SK-N-SH (cell line): ENCODE measurements at regions not wholly inside any gene's neighbourhood (a gene's known extent, or its start where the extent isn't known, plus 50 kb on each side); places are given as distances from the start of the nearest gene placed in this dataset.

Source experiments
- CTCF ChIA-PET: fragments of 300-600, 350-600 bp; formaldehyde crosslinking; extraction: SDS; loops from one replicate; lab custom pipeline; 2021; lab: Yijun Ruan, JAX
- POLR2A ChIA-PET: fragments of 350-600 bp; sonication (Branson Sonifier 250); formaldehyde crosslinking; extraction: SDS; loops from one replicate; lab custom pipeline; 2020; ENCODE audit warnings: antibody characterized with exemption, inconsistent platforms; lab: Yijun Ruan, JAX
- DNase-seq: peaks from one replicate; pipeline ENCODE4 v3.0.0; 2012
- H2AFZ ChIP-seq: fragments of 200-600 bp; sonication (generic); 2 replicates; pipeline ENCODE4 v1.8.1; 2016; ENCODE audit warnings: antibody characterized with exemption, mild to moderate bottlenecking, low read depth
- H3F3A ChIP-seq: fragments of 200-600 bp; sonication (generic); replicated peaks from 2 replicates; pipeline ENCODE3; 2016; ENCODE audit warnings: antibody characterized with exemption, mild to moderate bottlenecking; ENCODE audit not compliant: insufficient read depth
- H3K27ac ChIP-seq, 2 experiments: fragments of 200-500 bp in 1 of 2; fragments of 200-600 bp in 1 of 2; sonication (Bioruptor generic) in 1 of 2; sonication (generic), shearing (Covaris generic) in 1 of 2; 2 replicates each; pipeline versions ENCODE4 v1.5.1 to v1.6.1; 2014 to 2016; ENCODE audit warnings: low read depth in 2 of 2, inconsistent platforms in 1 of 2, low read length in 1 of 2, mild to moderate bottlenecking in 1 of 2, mixed read lengths in 1 of 2
- H3K27me3 ChIP-seq: fragments of 200-600 bp; sonication (generic), shearing (Covaris generic); 2 replicates; pipeline ENCODE4 v1.6.1; 2016; ENCODE audit warnings: mixed run types; ENCODE audit not compliant: insufficient read depth
- H3K36me3 ChIP-seq, 2 experiments: fragments of 200-500 bp in 1 of 2; fragments of 200-600 bp in 1 of 2; sonication (Bioruptor generic) in 1 of 2; sonication (generic) in 1 of 2; replicated peaks in 1 of 2; 2 replicates each; pipeline versions ENCODE3 to v1.5.1; 2014 to 2016; ENCODE audit warnings: low read length in 1 of 2, mild to moderate bottlenecking in 1 of 2; ENCODE audit not compliant: insufficient read depth in 2 of 2, control insufficient read depth in 1 of 2
- H3K4me1 ChIP-seq, 2 experiments: fragments of 200-500 bp in 1 of 2; fragments of 200-600 bp in 1 of 2; sonication (Bioruptor generic) in 1 of 2; sonication (generic), shearing (Covaris generic) in 1 of 2; 2 replicates each; pipeline versions ENCODE4 v1.5.1 to v1.6.1; 2014 to 2016; ENCODE audit warnings: low read depth in 1 of 2, low read length in 1 of 2, mixed run types in 1 of 2; ENCODE audit not compliant: insufficient read depth in 2 of 2, control insufficient read depth in 1 of 2
- H3K4me2 ChIP-seq: fragments of 200-600 bp; sonication (generic), shearing (Covaris generic); 2 replicates; pipeline ENCODE4 v1.6.1; 2017; ENCODE audit warnings: mixed run types
- H3K4me3 ChIP-seq, 2 experiments: fragments of 200-500 bp in 1 of 2; fragments of 200-600 bp in 1 of 2; sonication (Bioruptor generic) in 1 of 2; sonication (generic), shearing (Covaris generic) in 1 of 2; 2 replicates each; pipeline versions ENCODE4 v1.5.1 to v1.8.1; 2014 to 2016; ENCODE audit warnings: low read depth in 2 of 2, inconsistent platforms in 1 of 2, low read length in 1 of 2, mild to moderate bottlenecking in 1 of 2, mixed read lengths in 1 of 2, moderate library complexity in 1 of 2
- H3K79me2 ChIP-seq: fragments of 200-600 bp; sonication (generic); 2 replicates; pipeline ENCODE4 v1.8.1; 2017; ENCODE audit warnings: mild to moderate bottlenecking; ENCODE audit not compliant: insufficient read depth
- H3K9ac ChIP-seq: fragments of 200-600 bp; sonication (generic); 2 replicates; pipeline ENCODE4 v1.6.1; 2017; ENCODE audit warnings: mixed run types
- H3K9me2 ChIP-seq: fragments of 200-600 bp; sonication (generic); 2 replicates; pipeline ENCODE4 v1.6.1; 2017; ENCODE audit warnings: mixed run types
- H3K9me3 ChIP-seq: fragments of 200-600 bp; sonication (generic); 2 replicates; pipeline ENCODE4 v1.6.1; 2017; ENCODE audit warnings: mixed run types, mild to moderate bottlenecking, moderate library complexity
- H4K20me1 ChIP-seq: fragments of 200-600 bp; sonication (generic); 2 replicates; pipeline ENCODE4 v1.6.1; 2017; ENCODE audit warnings: mild to moderate bottlenecking, mixed run types; ENCODE audit not compliant: insufficient read depth
- ELF1 ChIP-seq: IDR thresholded peaks from 2 replicates; pipeline ENCODE4 v1.4.0; 2012
- EP300 ChIP-seq, 2 experiments: IDR thresholded peaks; 2 replicates each; pipeline versions ENCODE4 v1.4.0 to v1.6.1; 2012; ENCODE audit warnings: borderline replicate concordance in 1 of 2, low read depth in 1 of 2, low read length in 1 of 2
- FOSL2 ChIP-seq: IDR thresholded peaks from 2 replicates; pipeline ENCODE4 v1.4.0; 2012; ENCODE audit warnings: low read depth, mild to moderate bottlenecking, moderate library complexity, borderline replicate concordance
- FOXM1 ChIP-seq: IDR thresholded peaks from 2 replicates; pipeline ENCODE4 v1.4.0; 2012; ENCODE audit warnings: low read depth, mild to moderate bottlenecking
- GABPA ChIP-seq: IDR thresholded peaks from 2 replicates; pipeline ENCODE4 v1.4.0; 2012; ENCODE audit warnings: low read depth, mild to moderate bottlenecking
- GATA2 ChIP-seq: sonication (generic); formaldehyde crosslinking; IDR thresholded peaks from 2 replicates; pipeline ENCODE4 v1.5.0; 2020; ENCODE audit warnings: mild to moderate bottlenecking, missing genetic modification reagents
- JUND ChIP-seq: IDR thresholded peaks from 2 replicates; pipeline ENCODE4 v1.4.0; 2012
- MEF2A ChIP-seq: IDR thresholded peaks from 2 replicates; pipeline ENCODE4 v1.4.0; 2012; ENCODE audit warnings: low read depth, borderline replicate concordance
- NFIC ChIP-seq: IDR thresholded peaks from 2 replicates; pipeline ENCODE4 v1.4.0; 2012; ENCODE audit warnings: borderline replicate concordance
- RAD21 ChIP-seq: IDR thresholded peaks from 2 replicates; pipeline ENCODE4 v1.6.1; 2012; ENCODE audit warnings: mild to moderate bottlenecking, low read length
- RCOR1 ChIP-seq: fragments of 150-350 bp; IDR thresholded peaks from 2 replicates; pipeline ENCODE4 v1.6.1; 2017; ENCODE audit warnings: antibody characterized with exemption, low read length
- REST ChIP-seq: IDR thresholded peaks from 2 replicates; pipeline ENCODE4 v1.6.1; 2012; ENCODE audit warnings: mild to moderate bottlenecking, low read depth, low read length, moderate library complexity
- RXRA ChIP-seq: IDR thresholded peaks from 2 replicates; pipeline ENCODE4 v1.4.0; 2012; ENCODE audit warnings: low read depth, mild to moderate bottlenecking, borderline replicate concordance
- SIN3A ChIP-seq: IDR thresholded peaks from 2 replicates; pipeline ENCODE4 v1.6.1; 2012; ENCODE audit warnings: low read depth, mild to moderate bottlenecking, low read length, moderate library complexity, borderline replicate concordance
- SMC3 ChIP-seq: IDR thresholded peaks from 2 replicates; pipeline ENCODE4 v1.6.1; 2012; ENCODE audit warnings: low read depth, low read length, improper control_type of control experiment
- TEAD4 ChIP-seq: IDR thresholded peaks from 2 replicates; pipeline ENCODE4 v1.4.0; 2012; ENCODE audit warnings: mild to moderate bottlenecking, borderline replicate concordance; ENCODE audit not compliant: insufficient read depth
- YY1 ChIP-seq: IDR thresholded peaks from 2 replicates; pipeline ENCODE4 v1.4.0; 2012; ENCODE audit warnings: low read depth, mild to moderate bottlenecking
- ZBTB33 ChIP-seq: IDR thresholded peaks from 2 replicates; pipeline ENCODE4 v1.4.0; 2012; ENCODE audit warnings: low read depth, borderline replicate concordance
- WGBS: methylation state at CpG from one replicate; pipeline ENCODE4 v1.1.6; 2017; ENCODE audit warnings: low lambda C conversion rate; 5-methylcytosine and 5-hydroxymethylcytosine counted together
- TF ChIP-seq, protein P1 (sequence below): IDR thresholded peaks from 2 replicates; pipeline ENCODE4 v1.4.0; 2012; ENCODE audit warnings: low read depth, borderline replicate concordance
- TF ChIP-seq, protein P2 (sequence below): IDR thresholded peaks from 2 replicates; pipeline ENCODE4; 2012

DNA sequence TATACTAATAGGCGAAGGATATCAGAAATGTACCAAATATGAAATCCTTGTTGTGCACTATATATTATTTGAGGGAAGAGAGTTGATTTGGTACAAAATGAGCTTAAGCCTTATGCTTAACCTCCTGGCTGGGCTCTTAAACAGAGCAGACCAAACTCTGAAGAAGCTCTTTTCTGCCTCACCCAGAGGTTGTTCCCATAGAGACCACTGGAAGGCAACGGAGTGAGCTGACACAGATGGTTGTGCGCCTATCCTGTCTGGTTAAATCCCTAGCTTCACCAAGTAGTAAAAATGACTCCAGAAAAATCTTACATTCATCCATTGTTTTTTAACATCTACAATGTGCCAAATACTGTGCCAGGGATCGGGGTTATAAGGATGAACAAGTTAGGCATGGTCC is 55.9 kb upstream of the NOL4 start:
- TF ChIP-seq TEAD4 = no peak
- TF ChIP-seq ELF1 = no peak
- TF ChIP-seq REST = no peak
- no peak for TF ChIP-seq RXRA
- TF ChIP-seq GABPA = no peak
- TF ChIP-seq, protein P1, sequence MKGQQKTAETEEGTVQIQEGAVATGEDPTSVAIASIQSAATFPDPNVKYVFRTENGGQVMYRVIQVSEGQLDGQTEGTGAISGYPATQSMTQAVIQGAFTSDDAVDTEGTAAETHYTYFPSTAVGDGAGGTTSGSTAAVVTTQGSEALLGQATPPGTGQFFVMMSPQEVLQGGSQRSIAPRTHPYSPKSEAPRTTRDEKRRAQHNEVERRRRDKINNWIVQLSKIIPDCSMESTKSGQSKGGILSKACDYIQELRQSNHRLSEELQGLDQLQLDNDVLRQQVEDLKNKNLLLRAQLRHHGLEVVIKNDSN = no peak
- TF ChIP-seq FOXM1 = no peak
- TF ChIP-seq FOSL2 = no peak
- TF ChIP-seq SIN3A = no peak
- no peak for TF ChIP-seq JUND
- TF ChIP-seq EP300 (IDR thresholded peaks at IDR 0.05; ENCODE audit: borderline replicate concordance in 1 of 2, low read depth in 1 of 2, low read length in 1 of 2) = no peak
- TF ChIP-seq GATA2 (CRISPR knock-in tag) = no peak
- no peak for TF ChIP-seq RAD21
- TF ChIP-seq NFIC = no peak
- TF ChIP-seq, protein P2, sequence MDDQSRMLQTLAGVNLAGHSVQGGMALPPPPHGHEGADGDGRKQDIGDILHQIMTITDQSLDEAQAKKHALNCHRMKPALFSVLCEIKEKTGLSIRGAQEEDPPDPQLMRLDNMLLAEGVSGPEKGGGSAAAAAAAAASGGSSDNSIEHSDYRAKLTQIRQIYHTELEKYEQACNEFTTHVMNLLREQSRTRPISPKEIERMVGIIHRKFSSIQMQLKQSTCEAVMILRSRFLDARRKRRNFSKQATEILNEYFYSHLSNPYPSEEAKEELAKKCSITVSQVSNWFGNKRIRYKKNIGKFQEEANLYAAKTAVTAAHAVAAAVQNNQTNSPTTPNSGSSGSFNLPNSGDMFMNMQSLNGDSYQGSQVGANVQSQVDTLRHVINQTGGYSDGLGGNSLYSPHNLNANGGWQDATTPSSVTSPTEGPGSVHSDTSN = no peak
- TF ChIP-seq SMC3 = no peak
- TF ChIP-seq MEF2A = no peak
- TF ChIP-seq RCOR1 = no peak
- no peak for TF ChIP-seq ZBTB33
- TF ChIP-seq YY1 = no peak
- TF ChIP-seq, all 33 proteins: peak for 0
- no peak overlapping the region for H2AFZ ChIP-seq
- H3K27me3 ChIP-seq = no peaks in the 10 kb centered on the region
- peaks cover 0 to 13% of the 10 kb centered on the region in 2 experiments; a peak in 2 of 4 replicates for H3K4me1 ChIP-seq
- H3K9ac ChIP-seq = no peak overlapping the region
- H3K79me2 ChIP-seq = no peaks in the 10 kb centered on the region
- no peaks in the 10 kb centered on the region for H3K9me3 ChIP-seq
- POLR2A ChIA-PET = interaction anchor here (1.0 kb wide), 1 partner anchor 56 kb away, joined by 3 read pairs; the partner anchor contains the start of gene NOL4
- H3K4me3 ChIP-seq = no peak overlapping the region
- CTCF ChIA-PET = interaction anchor here (1.2 to 4.4 kb wide), 5 partner anchors 17 to 441 kb away, joined by 4 to 21 read pairs (median 6); partner anchors contain the start of gene NOL4
- no peaks in the 10 kb centered on the region for H3K36me3 ChIP-seq
- H3K4me2 ChIP-seq = no peak overlapping the region
- no peaks in the 10 kb centered on the region for H4K20me1 ChIP-seq
- WGBS = 64% methylated on average over 4 of the region's 4 CpGs
- H3K9me2 ChIP-seq = no peaks in the 10 kb centered on the region
- peak overlapping the region in 1 of 2 experiments; percentile 89; a peak in 2 of 4 replicates for H3K27ac ChIP-seq
- no peak for DNase-seq
- H3F3A ChIP-seq = no peaks in the 10 kb centered on the region
